Neuronal stem cell (in vitro differentiated cells): ENCODE measurements at regions not wholly inside any gene's neighbourhood (a gene's known extent, or its start where the extent isn't known, plus 50 kb on each side); places are given as distances from the start of the nearest gene placed in this dataset.

Experiments used
- DNase-seq: peaks from one replicate; pipeline ENCODE4 v3.0.0-alpha.2; 2013; ENCODE audit warnings: low spot score
- H2AFZ ChIP-seq: one replicate; pipeline ENCODE4 v1.6.1; 2013; ENCODE audit warnings: mild to moderate bottlenecking, low read length, inconsistent platforms
- H2AK5ac ChIP-seq: 2 replicates; pipeline ENCODE4 v1.6.1; 2013; ENCODE audit warnings: low read depth, mild to moderate bottlenecking, inconsistent platforms, low read length, moderate library complexity, mixed read lengths
- H2BK120ac ChIP-seq: 2 replicates; pipeline ENCODE4 v1.6.1; 2013; ENCODE audit warnings: low read depth, mild to moderate bottlenecking, inconsistent platforms, low read length, moderate library complexity, mixed read lengths
- H2BK12ac ChIP-seq: one replicate; pipeline ENCODE4 v1.6.1; 2013; ENCODE audit warnings: low read length, inconsistent platforms
- H2BK15ac ChIP-seq: 2 replicates; pipeline ENCODE4 v1.6.1; 2013; ENCODE audit warnings: mild to moderate bottlenecking, low read length, inconsistent platforms, mixed read lengths
- H2BK5ac ChIP-seq: one replicate; pipeline ENCODE4 v1.6.1; 2013; ENCODE audit warnings: inconsistent platforms, mild to moderate bottlenecking, low read length, moderate library complexity
- H3K14ac ChIP-seq: one replicate; pipeline ENCODE4 v1.6.1; 2013; ENCODE audit warnings: low read length, inconsistent platforms
- H3K18ac ChIP-seq: 2 replicates; pipeline ENCODE4 v1.6.1; 2013; ENCODE audit warnings: low read length, inconsistent platforms
- H3K23ac ChIP-seq: 2 replicates; pipeline ENCODE4 v1.6.1; 2013; ENCODE audit warnings: low read depth, mild to moderate bottlenecking, mixed read lengths, low read length, inconsistent platforms; ENCODE audit not compliant: poor library complexity
- H3K27ac ChIP-seq: replicated peaks from 3 replicates; pipeline ENCODE4 v1.5.1; 2013; ENCODE audit warnings: low read length, inconsistent platforms
- H3K27me3 ChIP-seq, 3 experiments: 2 replicates each; pipeline ENCODE4 v1.6.1; 2013; ENCODE audit warnings: low read length in 3 of 3, mild to moderate bottlenecking in 2 of 3, inconsistent platforms in 1 of 3, low read depth in 1 of 3, mixed read lengths in 1 of 3, moderate library complexity in 1 of 3; ENCODE audit not compliant: control insufficient read depth in 3 of 3, insufficient read depth in 3 of 3
- H3K36me3 ChIP-seq, 2 donors: replicated peaks in 1 of 2; 2 replicates each; pipeline ENCODE4 v1.6.1; 2013; ENCODE audit warnings: low read length in 2 of 2; ENCODE audit not compliant: control insufficient read depth in 2 of 2, insufficient read depth in 2 of 2
- H3K4ac ChIP-seq: 2 replicates; pipeline ENCODE4 v1.6.1; 2013; ENCODE audit warnings: inconsistent platforms, mild to moderate bottlenecking, low read length, moderate library complexity
- H3K4me1 ChIP-seq, 2 donors: 1 replicate in 1 of 2; 2 replicates in 1 of 2; pipeline ENCODE4 v1.6.1; 2013; ENCODE audit warnings: low read length in 2 of 2, low read depth in 1 of 2; ENCODE audit not compliant: control insufficient read depth in 2 of 2, insufficient read depth in 1 of 2
- H3K4me2 ChIP-seq: one replicate; pipeline ENCODE4 v1.6.1; 2013; ENCODE audit warnings: mild to moderate bottlenecking, low read length, inconsistent platforms; ENCODE audit not compliant: insufficient read depth, poor library complexity, severe bottlenecking
- H3K4me3 ChIP-seq, 2 donors: 2 replicates each; pipeline ENCODE4 v1.5.1; 2013; ENCODE audit warnings: low read length in 2 of 2, mild to moderate bottlenecking in 2 of 2, inconsistent platforms in 1 of 2, moderate library complexity in 1 of 2
- H3K79me1 ChIP-seq: one replicate; pipeline ENCODE4 v1.6.1; 2013; ENCODE audit warnings: low read depth, mild to moderate bottlenecking, inconsistent platforms, low read length, moderate library complexity
- H3K9ac ChIP-seq: one replicate; pipeline ENCODE4 v1.6.1; 2013; ENCODE audit warnings: mild to moderate bottlenecking, low read depth, low read length, inconsistent platforms; ENCODE audit not compliant: poor library complexity
- H3K9me3 ChIP-seq, 2 donors: replicated peaks in 1 of 2; 2 replicates each; pipeline versions ENCODE3 to v1.6.1; 2013; ENCODE audit warnings: low read length in 2 of 2, mild to moderate bottlenecking in 2 of 2, inconsistent platforms in 1 of 2, low read depth in 1 of 2, mixed read lengths in 1 of 2, moderate library complexity in 1 of 2; ENCODE audit not compliant: control insufficient read depth in 2 of 2, insufficient read depth in 1 of 2
- H4K8ac ChIP-seq: one replicate; pipeline ENCODE4 v1.6.1; 2013; ENCODE audit warnings: low read depth, mild to moderate bottlenecking, inconsistent platforms, low read length, moderate library complexity
- H4K91ac ChIP-seq: one replicate; pipeline ENCODE4 v1.6.1; 2013; ENCODE audit warnings: low read length, low read depth, mild to moderate bottlenecking, inconsistent platforms; ENCODE audit not compliant: poor library complexity
- WGBS, 2 donors: extraction: QIAGEN DNeasy Blood & Tissue Kit; methylation state at CpG; one replicate each; pipeline ENCODE4 v1.1.7; 2013; ENCODE audit warnings: missing lambda C conversion rate in 2 of 2, mixed read lengths in 1 of 2; ENCODE audit not compliant: insufficient read length in 2 of 2, insufficient replicate concordance in 1 of 2; ENCODE audit errors: extremely low coverage in 2 of 2; 5-methylcytosine and 5-hydroxymethylcytosine counted together

DNA sequence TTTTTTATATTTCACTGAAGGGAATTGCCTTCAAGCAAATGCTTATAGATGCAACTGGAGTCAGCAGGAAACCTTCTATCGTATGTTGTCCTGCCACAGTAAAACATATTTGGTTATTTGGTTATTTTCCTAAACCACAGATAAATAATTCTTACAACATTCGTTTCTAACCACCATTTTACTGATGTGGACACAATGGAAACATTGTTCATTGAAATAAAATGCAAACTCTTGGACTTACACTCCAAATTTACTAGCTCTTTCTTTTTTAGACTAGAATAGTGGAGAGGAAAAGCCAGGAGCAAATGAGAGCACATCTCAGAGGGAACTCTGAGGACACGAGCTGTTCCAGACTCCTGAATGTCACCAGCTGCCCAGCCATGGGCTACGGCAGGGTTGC lies 114.8 kb downstream of the RPS12 start:
- H3K23ac ChIP-seq = no peak overlapping the region
- WGBS, 2 donors = no CpG with 5 or more reads among the region's 4 CpGs
- H2BK120ac ChIP-seq = no peak overlapping the region
- no peak overlapping the region for H3K4ac ChIP-seq
- no peak overlapping the region for H3K9ac ChIP-seq
- no peak overlapping the region for H4K8ac ChIP-seq
- no peak overlapping the region for H2AK5ac ChIP-seq
- no peak overlapping the region for H2BK12ac ChIP-seq
- no peak overlapping the region for H3K14ac ChIP-seq
- no peak overlapping the region for H3K27ac ChIP-seq
- no peaks in the 10 kb centered on the region for H3K9me3 ChIP-seq
- H2AFZ ChIP-seq = no peak overlapping the region
- no peak overlapping the region for H3K4me3 ChIP-seq
- peaks cover 10 to 21% of the 10 kb centered on the region in 2 donors for H3K4me1 ChIP-seq
- H3K36me3 ChIP-seq = no peaks in the 10 kb centered on the region
- H3K27me3 ChIP-seq = no peaks in the 10 kb centered on the region
- no peak overlapping the region for H3K4me2 ChIP-seq
- no peaks in the 10 kb centered on the region for H3K79me1 ChIP-seq
- H2BK5ac ChIP-seq = no peak overlapping the region
- DNase-seq = no peak
- no peak overlapping the region for H3K18ac ChIP-seq
- no peak overlapping the region for H4K91ac ChIP-seq
- no peak overlapping the region for H2BK15ac ChIP-seq

DNA sequence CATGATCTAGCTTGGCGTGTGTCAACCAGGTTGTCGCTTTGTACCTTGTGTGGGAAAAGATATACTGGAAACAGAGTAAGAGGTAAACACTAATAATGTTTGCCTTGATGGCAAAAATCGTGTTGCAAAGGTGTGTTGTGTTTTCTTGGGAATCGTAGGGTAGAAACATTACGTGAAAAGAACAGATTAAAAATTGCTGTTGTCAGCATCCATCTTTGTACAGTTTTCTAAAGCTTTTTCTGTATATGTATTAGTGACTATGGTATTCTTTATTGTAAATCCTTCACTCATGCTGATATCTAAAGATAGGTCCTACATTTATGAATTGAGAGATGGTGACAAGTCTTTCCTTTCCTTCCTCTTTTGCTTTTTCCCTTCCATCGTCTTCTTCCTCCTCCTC lies 116.9 kb downstream of the RPS12 start:
- Histone ChIP-seq H3K9me3 (no peaks in the 10 kb centered on the region), H4K8ac (no peak overlapping the region), H3K4me3 (no peak overlapping the region), H3K36me3 (no peaks in the 10 kb centered on the region), H3K23ac (no peak overlapping the region), H4K91ac (no peak overlapping the region), H2BK5ac (no peak overlapping the region), H3K4ac (no peak overlapping the region), H2BK120ac (no peak overlapping the region), H3K18ac (no peak overlapping the region), H2AFZ (peak overlapping the region; percentile 65), H3K27me3 (no peaks in the 10 kb centered on the region), H2BK15ac (no peak overlapping the region), H3K14ac (no peak overlapping the region), H3K79me1 (no peaks in the 10 kb centered on the region), H3K27ac (no peak overlapping the region), H3K9ac (no peak overlapping the region), H3K4me2 (no peak overlapping the region), H2AK5ac (no peak overlapping the region), H2BK12ac (no peak overlapping the region), H3K4me1 (peaks cover 16 to 33% of the 10 kb centered on the region in 2 donors)
- no peak for DNase-seq
- no CpG with 5 or more reads among the region's 6 CpGs for WGBS, 2 donors

DNA sequence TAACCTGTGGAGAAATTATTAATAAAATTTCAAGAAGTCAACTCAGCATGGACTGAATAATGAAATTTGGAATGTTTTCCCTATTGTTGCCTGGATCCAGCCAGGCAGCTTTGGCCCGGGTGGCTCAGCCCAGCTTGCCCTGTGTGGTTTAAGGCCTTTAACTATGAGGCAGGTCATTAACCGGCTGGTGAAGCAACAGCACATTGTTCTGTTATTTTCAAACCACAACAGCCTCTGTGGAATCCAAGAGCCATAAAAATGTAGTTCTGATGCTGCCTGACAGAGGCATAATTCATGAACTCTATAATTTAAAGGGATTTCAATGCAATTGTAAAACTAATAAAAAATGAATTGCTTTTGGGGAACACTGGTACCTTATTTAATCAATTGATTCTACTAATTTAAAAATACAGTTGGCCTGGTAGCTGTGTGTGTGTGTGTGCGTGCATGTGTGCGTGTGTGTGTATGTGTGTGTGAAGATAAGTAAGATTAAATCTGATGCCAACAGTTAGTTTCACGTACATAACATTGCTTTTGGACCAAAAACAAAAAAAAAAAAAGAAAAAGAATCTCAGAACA lies 117.7 kb downstream of the RPS12 start:
- no peak overlapping the region for H3K18ac ChIP-seq
- no CpG with 5 or more reads among the region's 5 CpGs for WGBS, 2 donors
- no peak overlapping the region for H3K27ac ChIP-seq
- H2AFZ ChIP-seq = peak overlapping the region; percentile 65
- no peak overlapping the region for H4K8ac ChIP-seq
- no peak overlapping the region for H3K4me3 ChIP-seq
- no peak overlapping the region for H3K9ac ChIP-seq
- DNase-seq = peak; percentile 20
- no peaks in the 10 kb centered on the region for H3K36me3 ChIP-seq
- H3K14ac ChIP-seq = no peak overlapping the region
- no peak overlapping the region for H3K4me2 ChIP-seq
- no peak overlapping the region for H3K4ac ChIP-seq
- no peak overlapping the region for H2BK5ac ChIP-seq
- H3K79me1 ChIP-seq = no peaks in the 10 kb centered on the region
- no peak overlapping the region for H2BK12ac ChIP-seq
- no peak overlapping the region for H2AK5ac ChIP-seq
- no peaks in the 10 kb centered on the region for H3K27me3 ChIP-seq
- H2BK15ac ChIP-seq = no peak overlapping the region
- H4K91ac ChIP-seq = no peak overlapping the region
- H3K9me3 ChIP-seq = no peaks in the 10 kb centered on the region
- no peak overlapping the region for H3K23ac ChIP-seq
- peaks cover 16 to 33% of the 10 kb centered on the region in 2 donors for H3K4me1 ChIP-seq
- no peak overlapping the region for H2BK120ac ChIP-seq

GRCh38 chr6:132932588-132932987 lies 118.2 kb downstream of the RPS12 start:
- no peak overlapping the region for H4K8ac ChIP-seq
- no peak overlapping the region for H4K91ac ChIP-seq
- no peak overlapping the region for H3K18ac ChIP-seq
- H3K27ac ChIP-seq = peak overlapping the region; percentile 20
- H2AFZ ChIP-seq = peak overlapping the region; percentile 70
- H3K9me3 ChIP-seq = no peaks in the 10 kb centered on the region
- H3K14ac ChIP-seq = no peak overlapping the region
- peak overlapping the region in 1 of 2 donors; percentile 6 for H3K4me3 ChIP-seq
- WGBS, 2 donors = no CpG with 5 or more reads among the region's 9 CpGs
- peak overlapping the region; percentile 33 for H2BK5ac ChIP-seq
- peaks cover 16 to 34% of the 10 kb centered on the region in 2 donors for H3K4me1 ChIP-seq
- H2BK12ac ChIP-seq = no peak overlapping the region
- H3K23ac ChIP-seq = no peak overlapping the region
- no peak overlapping the region for H3K4ac ChIP-seq
- no peaks in the 10 kb centered on the region for H3K36me3 ChIP-seq
- H3K4me2 ChIP-seq = no peak overlapping the region
- H3K27me3 ChIP-seq = no peaks in the 10 kb centered on the region
- H2BK120ac ChIP-seq = no peak overlapping the region
- H3K9ac ChIP-seq = no peak overlapping the region
- peak overlapping the region; percentile 3 for H2AK5ac ChIP-seq
- DNase-seq = no peak
- H3K79me1 ChIP-seq = no peaks in the 10 kb centered on the region
- H2BK15ac ChIP-seq = no peak overlapping the region
